Mammary epithelial cell (primary cell): ENCODE measurements at regions not wholly inside any gene's neighbourhood (a gene's known extent, or its start where the extent isn't known, plus 50 kb on each side); places are given as distances from the start of the nearest gene placed in this dataset.

Experiments
- CTCF ChIP-seq, 2 donors: IDR thresholded peaks in 1 of 2; conservative IDR thresholded peaks in 1 of 2; 2 replicates each; pipeline ENCODE4 v1.5.1; 2011 to 2012; ENCODE audit warnings: inconsistent platforms in 2 of 2, low read length in 2 of 2, mild to moderate bottlenecking in 2 of 2, control low read depth in 1 of 2, low read depth in 1 of 2; ENCODE audit not compliant: insufficient read depth in 1 of 2; ENCODE audit errors: extremely low read depth in 1 of 2
- EZH2 ChIP-seq: IDR thresholded peaks from 2 replicates; pipeline ENCODE4 v1.6.1; 2012; ENCODE audit warnings: low read length, inconsistent platforms, borderline replicate concordance

- TF ChIP-seq CTCF (conservative IDR thresholded peaks at IDR 0.05 in 1 of 2, IDR thresholded peaks at IDR 0.05 in 1 of 2; ENCODE audit: extremely low read depth in 1 of 2, insufficient read depth in 1 of 2, low read depth in 1 of 2, low read length in 2 of 2): no peak
- TF ChIP-seq EZH2: no peak
Measured at GRCh38 chr1:221812905-221813597, 71.2 kb upstream of the DUSP10 start.
